Uterus (tissue), 3 donors: ENCODE measurements at regions not wholly inside any gene's neighbourhood (a gene's known extent, or its start where the extent isn't known, plus 50 kb on each side); places are given as distances from the start of the nearest gene placed in this dataset.

Experiments
- DNase-seq, 2 donors: peaks; one replicate each; pipeline ENCODE4 v3.0.0-alpha.2; 2019 to 2020
- H3K27ac ChIP-seq, 2 donors: fragments of 200-600 bp; sonication (generic); 1 replicate in 1 of 2; 2 replicates in 1 of 2; pipeline ENCODE4 v1.5.1; 2016 to 2018
- H3K27me3 ChIP-seq, 2 donors: fragments of 200-600 bp; sonication (generic); one replicate each; pipeline ENCODE4 v1.5.1; 2018 to 2019; ENCODE audit warnings: control low read depth in 1 of 2
- H3K36me3 ChIP-seq, 2 donors: fragments of 200-600 bp; sonication (generic); one replicate each; pipeline ENCODE4 v1.5.1; 2019; ENCODE audit warnings: control low read depth in 1 of 2
- H3K4me1 ChIP-seq, 2 donors: fragments of 200-600 bp; sonication (generic); one replicate each; pipeline ENCODE4 v1.5.1; 2018 to 2019; ENCODE audit warnings: control low read depth in 1 of 2
- H3K4me3 ChIP-seq, 2 donors: fragments of 200-600 bp; sonication (generic); 1 replicate in 1 of 2; 2 replicates in 1 of 2; pipeline ENCODE4 v1.5.1; 2018 to 2019; ENCODE audit warnings: mild to moderate bottlenecking in 1 of 2
- H3K9me3 ChIP-seq, 2 donors: fragments of 200-600 bp; sonication (generic); one replicate each; pipeline ENCODE4 v1.5.1; 2019; ENCODE audit warnings: control low read depth in 1 of 2
- CTCF ChIP-seq, 4 experiments: fragments of 200-600 bp in 2 of 4; fragments of 450-650 bp in 2 of 4; sonication (generic) in 2 of 4; IDR thresholded peaks; one replicate each; pipeline ENCODE4 v1.5.1; 2016 to 2019; ENCODE audit warnings: antibody characterized with exemption in 4 of 4, mild to moderate bottlenecking in 2 of 4, moderate library complexity in 1 of 4
- POLR2A ChIP-seq, 2 donors: fragments of 450-650 bp; IDR thresholded peaks; one replicate each; pipeline ENCODE4 v1.6.1; 2016; ENCODE audit warnings: antibody characterized with exemption in 2 of 2, mild to moderate bottlenecking in 1 of 2, moderate library complexity in 1 of 2
- intact Hi-C: fragments of 100-400 bp; cut with DNase I; formaldehyde crosslinking; loops from one replicate; pipeline ENCODE4 v1.15.1; 2023; ENCODE audit warnings: low total_unique reads
- donor health status: DM: yes; HTN: yes; CAD: no.

DNA sequence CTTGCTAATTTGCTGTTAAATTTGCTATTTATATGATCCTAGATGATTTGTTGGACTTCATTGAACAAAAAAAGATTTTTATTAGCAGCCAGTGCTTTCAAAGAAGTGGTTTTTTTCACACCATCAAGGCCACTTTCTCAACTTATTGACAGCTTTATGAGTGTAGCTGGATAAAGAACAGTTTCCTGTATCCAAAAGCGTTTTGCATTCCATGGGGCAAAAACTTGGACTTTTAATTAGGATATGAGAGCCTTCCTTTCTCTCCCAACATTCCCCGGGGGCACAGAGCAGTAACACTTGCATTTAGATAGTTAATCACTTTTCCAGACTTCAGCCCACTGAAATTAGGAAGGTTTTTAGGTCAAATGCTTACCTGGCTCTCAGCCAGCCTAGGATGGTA is 177.1 kb upstream of the ELAC2 start:
- Histone ChIP-seq H3K4me1 (no peaks in the 10 kb centered on the region), H3K4me3 (no peak overlapping the region), H3K9me3 (no peaks in the 10 kb centered on the region), H3K27ac (no peak overlapping the region), H3K27me3 (no peaks in the 10 kb centered on the region), H3K36me3 (no peaks in the 10 kb centered on the region)
- intact Hi-C loops: no loop called here
- DNase-seq: no peak
- TF ChIP-seq CTCF (IDR thresholded peaks at IDR 0.05) (no peak), POLR2A (IDR thresholded peaks at IDR 0.05) (no peak)

DNA sequence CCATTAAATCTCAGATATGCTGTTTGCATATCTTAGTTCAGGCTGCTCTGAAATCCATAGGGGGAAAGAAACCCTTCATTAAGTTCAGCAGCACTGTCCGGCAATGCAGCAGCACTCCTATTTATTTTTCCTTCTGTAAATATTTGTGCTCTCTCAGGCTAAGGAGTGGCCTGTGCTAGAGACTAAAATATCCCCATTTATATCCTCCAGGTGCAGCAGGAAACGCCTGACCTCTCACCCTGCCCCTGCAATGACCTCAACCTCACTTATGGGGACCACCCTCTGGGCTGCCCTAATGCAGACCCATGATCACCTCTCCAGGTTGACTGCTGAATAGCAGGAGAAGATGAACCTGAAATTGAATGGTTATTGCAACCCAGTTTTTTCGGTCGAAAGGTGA is 165.0 kb upstream of the ELAC2 start:
- intact Hi-C loops: no loop called here
- Histone ChIP-seq H3K36me3 (no peaks in the 10 kb centered on the region), H3K9me3 (no peaks in the 10 kb centered on the region), H3K4me3 (no peak overlapping the region), H3K4me1 (no peaks in the 10 kb centered on the region), H3K27me3 (peaks cover 0 to 5% of the 10 kb centered on the region in 2 donors), H3K27ac (no peak overlapping the region)
- TF ChIP-seq POLR2A (IDR thresholded peaks at IDR 0.05) (no peak), CTCF (IDR thresholded peaks at IDR 0.05) (no peak)
- DNase-seq: no peak

DNA sequence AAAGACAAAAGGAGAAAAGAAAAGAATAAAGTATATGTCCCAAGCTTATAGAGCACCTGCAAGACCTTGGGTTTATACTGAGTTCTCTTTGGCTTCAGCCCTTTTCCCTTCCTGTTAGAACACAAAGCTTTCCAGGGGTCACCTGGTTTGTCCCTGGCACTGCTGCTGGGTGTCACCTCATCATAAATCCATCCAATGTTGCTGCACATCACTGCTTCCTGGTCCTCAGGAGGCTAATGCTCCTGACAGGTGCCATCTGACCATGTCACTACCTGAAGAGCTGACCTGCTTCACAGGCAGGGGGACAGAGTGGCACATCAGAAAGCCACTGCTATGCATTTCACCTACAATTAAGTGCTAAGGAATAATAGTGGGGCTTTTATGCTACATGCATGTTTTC is 164.6 kb upstream of the ELAC2 start:
- intact Hi-C loops: no loop called here
- Histone ChIP-seq H3K4me3 (no peak overlapping the region), H3K9me3 (no peaks in the 10 kb centered on the region), H3K27me3 (peaks cover 0 to 5% of the 10 kb centered on the region in 2 donors), H3K4me1 (no peaks in the 10 kb centered on the region), H3K27ac (no peak overlapping the region), H3K36me3 (no peaks in the 10 kb centered on the region)
- DNase-seq: no peak
- no peak for TF ChIP-seq CTCF (IDR thresholded peaks at IDR 0.05)
- no peak for TF ChIP-seq POLR2A (IDR thresholded peaks at IDR 0.05)

GRCh38 chr17:13181683-13182082 is 163.9 kb upstream of the ELAC2 start:
- H3K27ac ChIP-seq: no peak overlapping the region
- H3K9me3 ChIP-seq: no peaks in the 10 kb centered on the region
- intact Hi-C loops: no loop called here
- no peaks in the 10 kb centered on the region for H3K4me1 ChIP-seq
- H3K4me3 ChIP-seq: no peak overlapping the region
- TF ChIP-seq CTCF (IDR thresholded peaks at IDR 0.05): no peak
- peaks cover 0 to 5% of the 10 kb centered on the region in 2 donors for H3K27me3 ChIP-seq
- no peak for DNase-seq
- H3K36me3 ChIP-seq: no peaks in the 10 kb centered on the region

DNA sequence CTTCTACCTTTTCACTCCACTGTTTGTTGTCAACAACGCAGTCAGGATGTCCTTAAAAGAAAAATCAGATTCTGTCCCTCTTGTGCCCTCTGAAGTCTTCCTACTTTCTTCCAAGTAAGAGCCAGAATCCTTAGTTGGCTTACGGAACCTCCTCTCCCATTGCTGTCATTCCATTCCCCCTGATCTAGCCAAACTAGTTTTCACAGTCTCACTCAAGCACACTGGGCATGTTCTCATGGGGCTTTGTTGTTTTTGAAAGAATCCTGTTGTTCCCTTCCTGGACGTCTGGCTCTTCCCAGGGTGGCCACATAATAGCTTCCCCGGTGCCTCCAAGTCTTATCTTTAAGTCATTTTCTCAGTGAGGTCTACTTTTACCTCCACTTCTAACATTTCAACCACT is 158.6 kb upstream of the ELAC2 start:
- DNase-seq: no peak
- intact Hi-C loops: no loop called here
- TF ChIP-seq CTCF (IDR thresholded peaks at IDR 0.05): no peak
- TF ChIP-seq POLR2A (IDR thresholded peaks at IDR 0.05): no peak
- H3K9me3 ChIP-seq: no peaks in the 10 kb centered on the region
- H3K27ac ChIP-seq: no peak overlapping the region
- H3K36me3 ChIP-seq: no peaks in the 10 kb centered on the region
- H3K4me1 ChIP-seq: no peaks in the 10 kb centered on the region
- H3K4me3 ChIP-seq: no peak overlapping the region
- no peaks in the 10 kb centered on the region for H3K27me3 ChIP-seq
